ENCODE measurements at regions not wholly inside any gene's neighbourhood (a gene's known extent, or its start where the extent isn't known, plus 50 kb on each side); places are given as distances from the start of the nearest gene placed in this dataset.
A peak's percentile ranks its signal among the peaks of the same experiment; 100 is the strongest.

DNA sequence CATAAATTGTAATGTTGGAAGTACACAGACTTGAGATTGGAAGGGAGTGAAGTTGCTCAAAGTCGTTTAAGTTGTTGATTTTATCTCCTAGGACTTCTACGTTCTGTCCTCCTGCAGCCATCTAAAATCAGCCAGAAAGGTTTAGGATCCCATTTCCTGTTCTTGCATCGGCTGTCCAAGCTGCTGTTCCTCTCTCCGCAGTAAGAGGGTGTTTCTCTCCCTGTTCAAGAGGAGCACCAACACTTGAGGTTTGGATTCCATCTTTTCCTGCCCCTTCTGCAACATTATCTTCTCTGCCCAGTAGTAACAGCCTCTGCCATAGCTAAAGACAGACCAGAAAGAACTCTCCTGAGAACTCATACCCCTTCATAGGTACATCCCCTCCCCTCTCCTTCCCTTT is 373.4 kb downstream of the GADD45G start:
- H3K9ac ChIP-seq (ENCODE audit: insufficient read depth in 1 of 2, low read length in 2 of 2), result no peak overlapping the region
- TF ChIP-seq, protein P1, sequence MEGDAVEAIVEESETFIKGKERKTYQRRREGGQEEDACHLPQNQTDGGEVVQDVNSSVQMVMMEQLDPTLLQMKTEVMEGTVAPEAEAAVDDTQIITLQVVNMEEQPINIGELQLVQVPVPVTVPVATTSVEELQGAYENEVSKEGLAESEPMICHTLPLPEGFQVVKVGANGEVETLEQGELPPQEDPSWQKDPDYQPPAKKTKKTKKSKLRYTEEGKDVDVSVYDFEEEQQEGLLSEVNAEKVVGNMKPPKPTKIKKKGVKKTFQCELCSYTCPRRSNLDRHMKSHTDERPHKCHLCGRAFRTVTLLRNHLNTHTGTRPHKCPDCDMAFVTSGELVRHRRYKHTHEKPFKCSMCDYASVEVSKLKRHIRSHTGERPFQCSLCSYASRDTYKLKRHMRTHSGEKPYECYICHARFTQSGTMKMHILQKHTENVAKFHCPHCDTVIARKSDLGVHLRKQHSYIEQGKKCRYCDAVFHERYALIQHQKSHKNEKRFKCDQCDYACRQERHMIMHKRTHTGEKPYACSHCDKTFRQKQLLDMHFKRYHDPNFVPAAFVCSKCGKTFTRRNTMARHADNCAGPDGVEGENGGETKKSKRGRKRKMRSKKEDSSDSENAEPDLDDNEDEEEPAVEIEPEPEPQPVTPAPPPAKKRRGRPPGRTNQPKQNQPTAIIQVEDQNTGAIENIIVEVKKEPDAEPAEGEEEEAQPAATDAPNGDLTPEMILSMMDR (IDR thresholded peaks at IDR 0.05; ENCODE audit: control extremely low read depth, extremely low read depth), result no peak
- H3K27ac ChIP-seq (ENCODE audit: low read depth in 1 of 2, low read length in 1 of 2), result no peak overlapping the region
- ATAC-seq (ENCODE audit: insufficient read depth, low FRiP score) (no peak), DNase-seq (peak in 1 of 3 donors; percentile 45)
- no peaks in the 10 kb centered on the region for H3K9me3 ChIP-seq (ENCODE audit: control insufficient read depth in 4 of 4, insufficient read depth in 3 of 4, low read length in 3 of 4)
- peaks cover 0 to 14% (median 3%) of the 10 kb centered on the region in 5 donors for H3K4me1 ChIP-seq (ENCODE audit: control insufficient read depth in 5 of 5, insufficient read depth in 5 of 5, low read length in 5 of 5)
- WGBS, 2 donors, result 19 to 21% methylated on average over 4 of the region's 4 CpGs
- H3K4me3 ChIP-seq, result no peak overlapping the region
- no peaks in the 10 kb centered on the region for H3K27me3 ChIP-seq (ENCODE audit: control insufficient read depth in 3 of 3, insufficient read depth in 3 of 3, low read length in 2 of 3)
- no peaks in the 10 kb centered on the region for H3K36me3 ChIP-seq (ENCODE audit: control insufficient read depth in 4 of 4, insufficient read depth in 4 of 4, low read length in 4 of 4)

DNA sequence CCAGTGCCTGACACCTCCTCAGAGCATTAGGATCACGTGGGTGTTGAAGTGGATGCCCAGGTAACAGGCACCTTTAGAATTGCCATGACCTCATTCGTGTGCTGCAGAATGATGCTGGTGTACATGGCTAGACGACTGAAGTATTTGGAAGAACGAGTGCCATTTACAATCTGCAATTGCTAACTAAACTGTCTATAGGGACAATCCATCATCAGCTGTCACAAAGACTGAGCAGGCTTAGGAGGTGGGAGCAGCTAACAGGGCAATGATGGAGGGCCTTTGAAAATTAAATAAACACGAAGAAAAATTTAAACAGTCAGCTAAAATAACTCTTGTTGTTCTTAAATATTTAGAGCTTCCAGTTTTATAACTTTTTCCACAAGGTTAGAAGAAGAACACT is 375.8 kb downstream of the GADD45G start:
- Histone ChIP-seq H3K36me3 (ENCODE audit: control insufficient read depth in 4 of 4, insufficient read depth in 4 of 4, low read length in 4 of 4) (no peaks in the 10 kb centered on the region), H3K4me3 (no peak overlapping the region), H3K4me1 (ENCODE audit: control insufficient read depth in 5 of 5, insufficient read depth in 5 of 5, low read length in 5 of 5) (peaks cover 0 to 7% (median 2%) of the 10 kb centered on the region in 5 donors), H3K9ac (ENCODE audit: insufficient read depth in 1 of 2, low read length in 2 of 2) (no peak overlapping the region), H3K9me3 (ENCODE audit: control insufficient read depth in 4 of 4, insufficient read depth in 3 of 4, low read length in 3 of 4) (no peaks in the 10 kb centered on the region), H3K27ac (ENCODE audit: low read depth in 1 of 2, low read length in 1 of 2) (no peak overlapping the region), H3K27me3 (ENCODE audit: control insufficient read depth in 3 of 3, insufficient read depth in 3 of 3, low read length in 2 of 3) (no peaks in the 10 kb centered on the region)
- TF ChIP-seq, protein P1 (IDR thresholded peaks at IDR 0.05; ENCODE audit: control extremely low read depth, extremely low read depth), result no peak
- WGBS, 2 donors, result 69 to 83% methylated on average over 5 of the region's 5 CpGs
- DNase-seq (no peak), ATAC-seq (ENCODE audit: insufficient read depth, low FRiP score) (no peak)

DNA sequence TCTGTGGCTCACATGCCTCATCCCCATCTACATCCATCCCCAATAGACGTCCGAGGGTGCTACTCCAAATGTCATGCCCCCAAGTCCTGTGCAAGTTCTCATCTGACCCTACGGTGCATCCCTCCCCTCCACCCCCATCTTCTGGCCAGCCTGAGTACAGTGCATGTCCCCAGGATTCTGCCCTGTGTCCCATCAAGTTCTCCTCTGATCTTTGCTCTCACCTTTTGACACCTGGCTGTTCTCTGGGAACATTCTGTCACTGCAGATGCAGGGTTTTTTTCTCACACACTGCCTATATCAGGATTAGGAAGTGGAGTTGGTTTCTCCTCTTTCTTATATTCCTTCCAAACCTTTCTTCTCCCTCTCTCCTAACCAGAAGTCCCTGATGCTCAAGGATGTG is 377.2 kb downstream of the GADD45G start:
- Histone ChIP-seq H3K4me3 (no peak overlapping the region), H3K9me3 (ENCODE audit: control insufficient read depth in 4 of 4, insufficient read depth in 3 of 4, low read length in 3 of 4) (no peaks in the 10 kb centered on the region), H3K36me3 (ENCODE audit: control insufficient read depth in 4 of 4, insufficient read depth in 4 of 4, low read length in 4 of 4) (no peaks in the 10 kb centered on the region), H3K27ac (ENCODE audit: low read depth in 1 of 2, low read length in 1 of 2) (no peak overlapping the region), H3K9ac (ENCODE audit: insufficient read depth in 1 of 2, low read length in 2 of 2) (no peak overlapping the region), H3K27me3 (ENCODE audit: control insufficient read depth in 3 of 3, insufficient read depth in 3 of 3, low read length in 2 of 3) (no peaks in the 10 kb centered on the region), H3K4me1 (ENCODE audit: control insufficient read depth in 5 of 5, insufficient read depth in 5 of 5, low read length in 5 of 5) (no peaks in the 10 kb centered on the region)
- WGBS, 2 donors, result 92% methylated on average over 3 of the region's 3 CpGs
- ATAC-seq (ENCODE audit: insufficient read depth, low FRiP score) (no peak), DNase-seq (no peak)
- TF ChIP-seq, protein P1 (IDR thresholded peaks at IDR 0.05; ENCODE audit: control extremely low read depth, extremely low read depth), result no peak

DNA sequence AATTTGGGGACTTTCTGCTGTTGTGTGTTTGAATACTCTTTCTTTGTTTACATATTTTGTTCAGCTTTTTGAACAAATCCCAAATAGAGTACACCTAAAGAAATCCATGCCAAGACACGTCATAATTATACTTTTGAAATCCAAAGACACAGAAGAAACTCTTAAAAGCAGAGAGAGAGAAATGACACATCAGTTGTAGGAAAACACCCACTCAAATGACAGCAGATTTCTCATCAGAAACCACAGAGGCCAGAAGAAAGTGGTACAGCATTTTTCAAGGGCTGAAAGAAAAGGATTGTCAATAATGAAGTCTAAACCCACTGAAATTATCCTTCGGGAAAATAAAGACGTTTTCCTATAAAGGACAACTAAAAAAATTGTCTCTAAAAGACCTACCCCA is 378.6 kb downstream of the GADD45G start:
- H3K27me3 ChIP-seq (ENCODE audit: control insufficient read depth in 3 of 3, insufficient read depth in 3 of 3, low read length in 2 of 3), result no peaks in the 10 kb centered on the region
- no peaks in the 10 kb centered on the region for H3K36me3 ChIP-seq (ENCODE audit: control insufficient read depth in 4 of 4, insufficient read depth in 4 of 4, low read length in 4 of 4)
- DNase-seq (no peak), ATAC-seq (ENCODE audit: insufficient read depth, low FRiP score) (no peak)
- no peak overlapping the region for H3K27ac ChIP-seq (ENCODE audit: low read depth in 1 of 2, low read length in 1 of 2)
- H3K4me3 ChIP-seq, result no peak overlapping the region
- H3K9me3 ChIP-seq (ENCODE audit: control insufficient read depth in 4 of 4, insufficient read depth in 3 of 4, low read length in 3 of 4), result no peaks in the 10 kb centered on the region
- no peak overlapping the region for H3K9ac ChIP-seq (ENCODE audit: insufficient read depth in 1 of 2, low read length in 2 of 2)
- H3K4me1 ChIP-seq (ENCODE audit: control insufficient read depth in 5 of 5, insufficient read depth in 5 of 5, low read length in 5 of 5), result no peaks in the 10 kb centered on the region
- WGBS, 2 donors, result 81 to 87% methylated on average over 3 of the region's 3 CpGs
- TF ChIP-seq, protein P1 (IDR thresholded peaks at IDR 0.05; ENCODE audit: control extremely low read depth, extremely low read depth), result no peak
